Nephron (organoid): ENCODE measurements at regions not wholly inside any gene's neighbourhood (a gene's known extent, or its start where the extent isn't known, plus 50 kb on each side); places are given as distances from the start of the nearest gene placed in this dataset.

Source experiments
- H3K27ac Mint-ChIP-seq, 3 experiments: 2 replicates each; pipeline ENCODE4 v1.8.0; 2020; ENCODE audit warnings: mixed read lengths in 3 of 3, mild to moderate bottlenecking in 2 of 3, moderate library complexity in 1 of 3
- H3K27me3 Mint-ChIP-seq: 2 replicates; pipeline ENCODE4 v1.8.0; 2021; ENCODE audit warnings: low read depth, mild to moderate bottlenecking, moderate library complexity, mixed read lengths
- H3K36me3 Mint-ChIP-seq: 2 replicates; pipeline ENCODE4 v1.8.0; 2020; ENCODE audit warnings: low read depth, mixed read lengths
- H3K4me1 Mint-ChIP-seq: 2 replicates; pipeline ENCODE4 v1.8.0; 2020; ENCODE audit warnings: mixed read lengths
- H3K4me3 Mint-ChIP-seq, 3 experiments: 2 replicates each; pipeline ENCODE4 v1.8.0; 2020; ENCODE audit warnings: mild to moderate bottlenecking in 3 of 3, mixed read lengths in 3 of 3, moderate library complexity in 2 of 3
- H3K9me3 Mint-ChIP-seq: 2 replicates; pipeline ENCODE4 v1.8.0; 2020; ENCODE audit warnings: mixed read lengths
- CTCF ChIP-seq, 3 experiments: fragments of 200-600 bp; sonication (generic); IDR thresholded peaks; one replicate each; pipeline ENCODE4 v1.5.0; 2021; ENCODE audit warnings: antibody characterized with exemption in 3 of 3; ENCODE audit not compliant: unreplicated experiment in 3 of 3

GRCh38 chr18:63063171-63063570, 256.4 kb downstream of the BCL2 start:
- peaks cover 5% of the 10 kb centered on the region for H3K4me1 Mint-ChIP-seq
- H3K36me3 Mint-ChIP-seq: no peaks in the 10 kb centered on the region
- H3K4me3 Mint-ChIP-seq: no peak overlapping the region
- peaks cover 21% of the 10 kb centered on the region for H3K27me3 Mint-ChIP-seq
- TF ChIP-seq CTCF (IDR thresholded peaks at IDR 0.05; ENCODE audit: unreplicated experiment in 3 of 3): no peak
- H3K27ac Mint-ChIP-seq: peak overlapping the region in 1 of 3 experiments; percentile 23
- no peaks in the 10 kb centered on the region for H3K9me3 Mint-ChIP-seq

DNA sequence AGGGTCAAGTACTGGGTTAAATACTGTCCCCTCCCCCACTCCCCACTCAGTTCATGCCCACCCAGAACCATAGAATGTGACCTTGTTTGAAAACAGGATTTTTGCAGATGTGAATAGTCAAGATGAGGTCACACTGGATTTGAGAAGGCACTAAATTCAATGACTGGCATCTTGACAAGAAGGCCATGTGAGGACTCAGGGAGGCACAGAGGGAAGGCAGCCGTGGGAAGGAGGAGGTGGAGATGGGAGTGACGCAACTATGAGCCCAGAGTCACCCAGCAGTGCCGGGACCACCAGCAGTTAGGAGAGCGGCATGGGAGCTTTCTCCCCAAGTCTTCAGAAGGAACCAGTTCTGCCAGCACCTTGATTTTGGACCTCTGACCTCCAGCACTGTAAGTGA, 257.3 kb downstream of the BCL2 start:
- peaks cover 5% of the 10 kb centered on the region for H3K4me1 Mint-ChIP-seq
- no peak overlapping the region for H3K27ac Mint-ChIP-seq
- H3K9me3 Mint-ChIP-seq: no peaks in the 10 kb centered on the region
- H3K36me3 Mint-ChIP-seq: no peaks in the 10 kb centered on the region
- H3K27me3 Mint-ChIP-seq: peaks cover 25% of the 10 kb centered on the region
- TF ChIP-seq CTCF (IDR thresholded peaks at IDR 0.05; ENCODE audit: unreplicated experiment in 3 of 3): no peak
- H3K4me3 Mint-ChIP-seq: no peak overlapping the region

DNA sequence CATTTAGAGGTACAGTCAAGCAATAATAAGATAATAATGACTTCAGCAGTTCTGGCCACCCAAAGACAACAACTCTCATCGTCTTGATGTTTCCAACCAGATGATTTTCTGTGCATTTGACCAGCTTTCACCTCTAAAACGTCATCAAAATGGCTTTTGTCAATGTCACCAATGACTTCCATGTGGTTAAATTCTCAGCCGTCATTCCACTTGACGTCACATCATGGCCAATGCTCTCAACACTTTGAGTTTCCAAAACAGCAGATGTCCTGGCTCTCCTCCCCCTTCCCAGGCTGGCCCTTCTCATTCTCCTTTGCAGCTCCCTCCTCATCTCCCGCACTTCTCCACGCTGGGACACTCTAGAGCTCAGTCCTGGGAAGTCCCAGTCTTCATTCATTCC, 258.3 kb downstream of the BCL2 start:
- no peaks in the 10 kb centered on the region for H3K9me3 Mint-ChIP-seq
- peaks cover 28% of the 10 kb centered on the region for H3K27me3 Mint-ChIP-seq
- peak overlapping the region in 1 of 3 experiments; percentile 11 for H3K27ac Mint-ChIP-seq
- H3K4me1 Mint-ChIP-seq: peaks cover 5% of the 10 kb centered on the region
- H3K4me3 Mint-ChIP-seq: no peak overlapping the region
- no peaks in the 10 kb centered on the region for H3K36me3 Mint-ChIP-seq
- TF ChIP-seq CTCF (IDR thresholded peaks at IDR 0.05; ENCODE audit: unreplicated experiment in 3 of 3): no peak

DNA sequence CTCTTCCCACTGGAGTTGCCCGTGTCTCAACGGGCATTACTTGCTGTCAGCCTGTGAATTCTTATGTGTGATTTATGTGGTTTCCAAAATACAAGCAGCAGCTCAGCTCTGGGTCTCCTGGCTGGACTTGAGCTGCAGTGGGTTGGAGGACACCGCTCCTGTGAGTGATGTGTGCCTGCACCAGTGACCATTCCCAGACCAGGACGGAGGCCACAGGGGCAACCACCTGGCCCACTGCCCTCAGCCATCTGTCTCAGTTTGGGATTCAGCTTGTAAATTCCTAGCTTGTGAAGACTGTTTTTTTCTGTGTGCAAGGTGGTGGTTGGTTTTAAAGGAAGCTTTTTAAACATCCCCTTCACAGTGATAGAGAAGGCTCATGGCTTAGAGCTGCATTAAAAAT, 261.0 kb downstream of the BCL2 start:
- H3K4me1 Mint-ChIP-seq: peaks cover 15% of the 10 kb centered on the region

DNA sequence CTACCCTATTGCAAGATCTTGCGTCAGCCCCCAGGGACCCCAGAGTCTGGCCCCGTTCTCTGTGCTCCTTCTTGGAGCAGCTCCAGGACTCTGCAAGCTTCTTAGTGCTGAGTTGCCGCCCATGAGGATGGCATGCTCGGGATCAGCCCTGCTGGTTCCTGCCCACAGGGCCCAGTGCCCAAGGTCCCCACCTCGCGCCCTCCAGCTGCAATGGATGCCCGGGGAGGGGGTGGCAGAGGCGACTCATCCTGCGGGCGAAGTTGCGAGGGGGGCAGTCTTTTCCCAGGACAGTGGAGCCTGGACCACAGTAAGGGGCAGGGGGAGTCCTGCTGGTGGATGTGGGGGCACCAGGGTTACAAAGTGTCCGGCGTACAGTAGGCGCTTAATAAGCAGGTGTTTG, 261.9 kb downstream of the BCL2 start:
- Mint-ChIP-seq H3K4me1 (peaks cover 10% of the 10 kb centered on the region), H3K4me3 (no peak overlapping the region), H3K27ac (no peak overlapping the region), H3K9me3 (no peaks in the 10 kb centered on the region), H3K27me3 (peaks cover 22% of the 10 kb centered on the region), H3K36me3 (no peaks in the 10 kb centered on the region)
- TF ChIP-seq CTCF (IDR thresholded peaks at IDR 0.05; ENCODE audit: unreplicated experiment in 3 of 3): no peak

More for the DNA sequence above, 261.0 kb downstream of the BCL2 start:
- H3K4me3 Mint-ChIP-seq: no peak overlapping the region
- no peaks in the 10 kb centered on the region for H3K9me3 Mint-ChIP-seq
- H3K36me3 Mint-ChIP-seq: no peaks in the 10 kb centered on the region
- TF ChIP-seq CTCF (IDR thresholded peaks at IDR 0.05; ENCODE audit: unreplicated experiment in 3 of 3): no peak
- no peak overlapping the region for H3K27ac Mint-ChIP-seq
- peaks cover 22% of the 10 kb centered on the region for H3K27me3 Mint-ChIP-seq

DNA sequence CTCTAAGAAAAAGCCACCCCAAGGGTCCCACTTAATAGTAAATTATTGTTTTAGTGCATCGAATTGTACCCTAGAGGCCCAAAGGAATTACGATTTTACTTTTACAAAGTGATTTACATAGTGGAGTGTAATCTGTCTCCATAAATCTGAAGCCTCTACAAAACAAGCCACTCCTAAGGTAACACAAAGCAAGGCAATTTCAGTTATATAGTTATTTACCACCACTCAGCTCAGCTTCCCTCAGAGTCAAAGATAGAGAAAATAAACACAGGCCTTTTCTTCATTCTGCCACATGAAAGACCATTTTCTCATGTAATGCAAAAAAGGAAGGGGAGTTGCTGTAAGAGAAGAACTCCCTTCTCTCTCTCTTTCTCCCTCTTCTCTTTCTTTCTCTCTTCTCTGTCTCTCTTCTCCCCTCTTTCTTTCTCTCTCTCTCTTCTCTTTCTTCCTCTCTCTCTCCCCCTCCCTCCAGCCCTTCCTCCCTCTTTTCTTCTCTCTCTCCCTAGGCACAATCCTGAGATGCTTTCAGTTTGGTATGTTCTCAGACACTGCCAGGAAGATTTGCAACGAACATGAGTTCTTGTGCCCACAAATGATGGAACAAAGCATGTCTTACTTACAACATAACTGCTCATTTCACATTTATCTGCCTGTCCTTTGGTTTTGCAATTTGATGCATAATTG, 264.5 kb downstream of the BCL2 start:
- Mint-ChIP-seq H3K4me3 (no peak overlapping the region), H3K4me1 (peaks cover 14% of the 10 kb centered on the region), H3K9me3 (no peaks in the 10 kb centered on the region), H3K27me3 (peaks cover 16% of the 10 kb centered on the region), H3K27ac (peak overlapping the region; percentile 32 to 74 (median 58)), H3K36me3 (no peaks in the 10 kb centered on the region)
- no peak for TF ChIP-seq CTCF (IDR thresholded peaks at IDR 0.05; ENCODE audit: unreplicated experiment in 3 of 3)
